Epithelial cell of proximal tubule (primary cell): ENCODE measurements at regions not wholly inside any gene's neighbourhood (a gene's known extent, or its start where the extent isn't known, plus 50 kb on each side); places are given as distances from the start of the nearest gene placed in this dataset.
"Not testable (repeated sequence)": the region's sequence is repeated elsewhere in the genome, so short reads cannot be mapped to it uniquely, and the experiment has no call there.

Experiments used
- DNase-seq: peaks from one replicate; pipeline ENCODE4 v3.0.0-alpha.2; 2011; ENCODE audit warnings: low read depth
- H3K4me3 ChIP-seq: 2 replicates; pipeline ENCODE4 v1.5.1; 2011; ENCODE audit warnings: low read depth, mild to moderate bottlenecking, low read length
- CTCF ChIP-seq: conservative IDR thresholded peaks from 2 replicates; pipeline ENCODE4 v1.5.1; 2012; ENCODE audit warnings: low read depth, mild to moderate bottlenecking, low read length

GRCh38 chr12:34223640-34224039 is 201.3 kb downstream of the ALG10 start:
- H3K4me3 ChIP-seq: no peak overlapping the region
- DNase-seq: no peak
- no peak for TF ChIP-seq CTCF

GRCh38 chr12:34226044-34226443 is 203.7 kb downstream of the ALG10 start:
- DNase-seq, H3K4me3 ChIP-seq: not testable (repeated sequence)

- not testable (repeated sequence) for DNase-seq, H3K4me3 ChIP-seq
Observed at GRCh38 chr12:34228046-34228445, 205.8 kb downstream of the ALG10 start.

GRCh38 chr12:34229033-34229432 is 206.7 kb downstream of the ALG10 start:
- H3K4me3 ChIP-seq, DNase-seq: not testable (repeated sequence)

- no peak for TF ChIP-seq CTCF
- no peak for DNase-seq
- no peak overlapping the region for H3K4me3 ChIP-seq
Observed at GRCh38 chr12:34233618-34234017, 211.3 kb downstream of the ALG10 start.

- H3K4me3 ChIP-seq: no peak overlapping the region
- no peak for DNase-seq
- TF ChIP-seq CTCF: no peak
Observed at GRCh38 chr12:34236073-34236472, 213.8 kb downstream of the ALG10 start.

- TF ChIP-seq CTCF: no peak
- no peak for DNase-seq
- no peak overlapping the region for H3K4me3 ChIP-seq
Observed at GRCh38 chr12:34244608-34245007, 222.3 kb downstream of the ALG10 start.

GRCh38 chr12:34249271-34249670 is 227.0 kb downstream of the ALG10 start:
- H3K4me3 ChIP-seq: no peak overlapping the region
- no peak for DNase-seq
- no peak for TF ChIP-seq CTCF

- not testable (repeated sequence) for DNase-seq, H3K4me3 ChIP-seq
Observed at GRCh38 chr12:34251879-34252278, 229.6 kb downstream of the ALG10 start.
